Activated CD4-positive, alpha-beta T cell treated with anti-CD3 and anti-CD28 coated beads, Interleukin-2, amount 50 U/mL, for 1 hour (primary cell): ENCODE measurements at regions not wholly inside any gene's neighbourhood (a gene's known extent, or its start where the extent isn't known, plus 50 kb on each side); places are given as distances from the start of the nearest gene placed in this dataset.
"Not testable (repeated sequence)": the region's sequence is repeated elsewhere in the genome, so short reads cannot be mapped to it uniquely, and the experiment has no call there.

Experiments used
- DNase-seq: peaks from one replicate; pipeline ENCODE4 v3.0.0-alpha.2; 2020

DNA sequence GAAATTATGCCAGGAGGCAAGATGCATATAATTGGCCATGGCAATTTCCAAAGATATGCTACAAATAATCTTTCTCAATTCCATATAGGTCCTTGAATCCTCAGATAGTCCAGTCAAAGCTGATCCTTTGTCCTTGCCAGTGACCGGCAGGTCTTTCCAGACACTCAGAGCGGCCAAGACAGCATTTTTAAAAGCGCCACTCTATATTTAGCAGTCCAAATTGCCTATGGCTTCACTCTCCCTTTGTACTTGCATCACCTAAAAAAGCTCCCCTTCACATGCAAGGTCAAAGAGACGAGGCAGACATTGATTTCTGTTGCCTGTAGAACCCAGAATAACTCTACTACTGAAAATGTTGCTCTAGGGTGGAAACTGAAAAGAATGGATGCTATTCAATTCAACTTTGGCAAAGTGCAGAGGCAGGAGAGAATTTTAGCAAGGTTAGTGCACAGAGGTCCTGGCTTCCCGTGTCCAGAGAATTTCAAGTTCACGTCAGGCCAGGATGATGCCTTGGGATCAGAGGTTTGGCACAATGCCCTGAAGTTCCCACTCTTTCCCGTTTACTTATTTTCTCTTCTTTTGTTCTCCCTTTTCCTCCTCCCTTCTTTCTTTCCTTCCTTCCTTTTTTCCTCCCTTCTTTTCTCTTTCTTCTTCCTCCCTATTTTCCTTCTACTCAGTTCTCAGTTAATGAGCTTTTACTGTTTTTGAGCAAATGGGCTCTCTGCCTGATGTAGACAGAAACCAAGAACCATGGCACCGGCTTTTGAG, 108.5 kb downstream of the KCNK1 start:
- no peak for DNase-seq

DNA sequence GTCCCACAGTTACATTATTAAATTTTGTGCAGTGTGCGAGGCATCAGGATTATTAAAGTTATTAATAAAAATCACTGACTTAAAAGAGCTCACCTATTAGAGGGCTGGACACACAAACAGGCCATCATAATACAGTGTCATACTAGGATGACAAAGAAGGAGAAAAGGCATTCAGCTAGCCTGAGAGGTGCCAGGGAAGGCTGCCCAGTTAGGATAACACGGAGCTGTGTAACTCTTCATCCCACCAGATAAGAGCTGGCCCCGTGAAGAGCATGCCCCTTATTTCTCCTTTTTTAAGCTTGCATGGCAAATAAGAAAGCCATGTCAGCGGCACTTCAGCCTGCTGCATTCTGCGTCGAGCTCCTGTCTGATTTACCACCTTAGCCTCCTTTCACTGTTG, 109.5 kb downstream of the KCNK1 start:
- DNase-seq = no peak

DNA sequence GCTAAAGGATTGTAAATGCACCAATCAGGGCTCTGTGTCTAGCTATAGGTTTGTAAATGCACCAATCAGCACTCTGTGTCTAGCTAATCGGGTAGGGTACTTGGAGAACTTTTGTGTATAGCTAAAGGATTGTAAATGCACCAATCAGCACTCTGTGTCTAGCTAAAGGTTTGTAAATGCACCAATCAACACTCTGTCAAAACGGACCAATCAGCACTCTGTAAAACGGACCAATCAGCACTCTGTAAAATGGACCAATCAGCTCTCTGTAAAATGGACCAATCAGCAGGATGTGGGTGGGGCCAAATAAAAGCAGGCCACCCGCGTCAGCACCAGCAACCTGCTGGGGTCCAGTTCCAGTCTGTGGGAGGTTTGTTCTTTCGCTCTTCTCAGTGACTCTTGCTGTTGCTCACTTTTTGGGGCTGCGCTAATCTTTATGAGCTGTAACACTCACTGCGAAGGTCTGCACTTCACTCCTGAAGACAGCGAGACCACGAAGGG, 110.3 kb downstream of the KCNK1 start:
- not testable (repeated sequence) for DNase-seq

DNA sequence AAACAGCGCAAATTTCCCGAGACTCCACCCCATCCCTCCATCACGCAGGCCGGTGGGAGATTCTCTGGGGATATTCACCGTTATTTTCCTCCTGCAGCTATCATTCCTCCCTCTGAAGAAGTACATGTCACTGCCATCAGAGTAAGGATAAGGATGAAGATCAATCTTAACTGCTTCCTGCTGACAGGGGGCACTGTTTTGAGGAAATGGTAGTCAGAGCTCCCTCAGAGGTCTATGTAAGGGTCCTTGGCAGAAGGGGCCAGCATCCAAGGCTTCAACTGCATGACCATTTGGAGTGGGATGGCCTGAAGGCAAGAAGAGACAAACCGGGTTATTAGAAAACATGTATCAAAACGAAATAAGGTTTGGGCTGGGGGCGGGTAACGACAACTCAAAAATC, 111.5 kb downstream of the KCNK1 start:
- no peak for DNase-seq

DNA sequence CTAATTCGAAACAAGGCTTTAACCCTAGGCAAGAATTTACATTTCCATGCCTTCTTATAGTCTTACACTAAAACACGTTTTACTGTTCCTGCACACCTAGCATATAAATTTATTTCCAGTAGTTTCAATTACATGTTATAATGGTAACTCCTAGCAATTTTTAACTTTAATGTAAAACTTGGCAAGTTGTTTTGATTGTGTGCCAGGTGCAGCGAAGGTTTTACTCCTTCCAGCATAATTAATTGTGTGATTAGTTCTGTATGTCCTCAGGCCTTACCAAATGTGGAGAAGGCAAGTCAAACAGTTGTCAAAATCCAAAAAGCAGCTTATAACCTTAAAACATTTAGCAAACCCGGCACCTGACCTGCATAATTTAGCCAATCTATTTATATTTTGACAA, 114.8 kb downstream of the KCNK1 start:
- no peak for DNase-seq

DNA sequence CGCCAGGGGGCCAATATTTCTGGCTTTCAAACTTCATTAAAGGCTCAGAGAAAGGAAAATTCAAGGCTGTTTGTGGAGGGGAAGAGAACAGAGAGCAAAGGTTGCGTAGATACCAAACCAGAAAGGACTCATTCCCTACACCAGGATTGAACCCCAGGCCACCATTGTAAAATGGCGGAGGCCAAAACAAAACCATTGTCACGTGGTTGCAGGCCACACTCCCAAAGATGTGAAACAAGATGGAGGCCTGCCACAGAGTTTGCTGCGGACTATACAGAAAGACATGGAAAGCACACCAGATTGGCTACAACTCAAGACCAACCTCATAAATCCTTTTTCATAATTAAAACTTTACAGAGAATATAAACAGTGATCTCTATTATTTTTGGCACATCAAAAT, 116.5 kb downstream of the KCNK1 start:
- no peak for DNase-seq

DNA sequence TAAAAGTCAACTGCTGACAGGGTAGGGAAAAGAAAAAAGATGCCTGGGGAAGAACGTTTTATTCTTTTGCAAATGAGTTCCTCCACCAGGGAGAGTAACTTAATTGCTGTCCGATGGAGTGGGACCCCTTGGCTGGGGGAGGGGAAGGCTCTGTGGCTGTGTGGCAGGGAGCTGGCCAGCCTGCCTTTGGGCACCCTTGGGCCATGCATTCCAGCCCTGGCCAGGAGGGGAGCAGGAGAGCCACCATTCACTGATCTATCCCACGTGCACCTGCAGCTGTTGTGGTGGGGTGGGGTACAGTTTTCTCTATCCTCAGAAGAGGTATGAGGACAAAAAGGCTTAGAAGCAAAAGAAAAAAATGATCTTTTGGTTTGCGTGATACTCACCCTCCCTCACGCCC, 116.9 kb downstream of the KCNK1 start:
- DNase-seq = no peak

DNA sequence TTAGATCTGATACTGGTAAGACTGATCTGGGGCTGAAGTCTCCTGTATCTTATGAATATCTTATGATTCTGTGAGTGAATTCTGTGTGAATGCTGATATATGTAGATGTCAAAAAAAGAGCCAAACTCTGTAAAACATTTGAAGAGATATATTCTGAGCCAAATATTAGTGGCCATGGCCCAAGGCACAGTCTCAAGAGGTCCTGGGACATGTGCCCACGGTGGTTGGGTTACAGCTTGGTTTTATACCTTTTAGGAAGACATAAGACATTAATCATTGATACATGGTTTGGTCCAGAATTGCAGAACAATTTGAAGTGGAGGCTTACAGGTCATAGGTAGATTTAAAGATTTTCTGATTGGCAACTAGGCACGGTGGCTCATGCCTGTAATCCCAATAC, 118.3 kb downstream of the KCNK1 start:
- DNase-seq = no peak

DNA sequence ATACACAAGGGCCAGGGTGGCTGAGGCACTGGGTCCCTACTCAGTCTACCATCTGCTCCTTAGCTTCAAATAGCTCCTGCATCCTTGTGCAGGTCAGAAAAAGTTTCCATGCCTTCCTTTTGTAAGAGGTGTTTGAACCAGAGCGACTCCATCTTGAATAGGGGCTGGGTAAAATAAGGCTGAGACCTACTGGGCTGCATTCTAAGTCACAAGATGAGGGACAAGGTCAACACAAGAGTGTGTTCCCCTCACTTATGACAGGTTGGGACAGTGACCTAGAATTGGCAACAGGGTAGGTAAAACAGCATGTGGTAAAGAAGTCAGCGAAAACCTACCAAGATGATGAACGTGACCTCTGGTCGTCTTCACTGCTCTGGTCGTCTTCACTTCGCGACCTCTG, 120.5 kb downstream of the KCNK1 start:
- no peak for DNase-seq

DNA sequence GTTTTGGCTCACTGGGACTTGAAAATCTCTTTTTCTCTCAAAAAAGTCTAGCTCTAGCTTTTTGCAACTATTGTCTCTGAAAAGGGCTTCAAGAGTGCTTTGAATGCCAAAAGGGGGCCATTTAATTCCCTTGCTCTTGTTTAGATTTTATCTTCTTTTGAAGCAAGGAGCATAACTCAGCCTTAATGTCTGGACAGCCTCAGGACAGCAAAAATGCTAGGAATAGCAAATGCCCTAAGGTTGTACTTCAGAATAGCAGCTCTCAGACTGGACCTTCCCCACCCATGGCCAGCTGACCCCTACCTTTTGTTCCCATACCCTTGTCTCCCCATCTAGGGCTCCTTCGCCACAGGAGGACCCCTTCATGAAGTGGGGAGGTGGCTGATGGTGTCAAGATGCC, 121.4 kb downstream of the KCNK1 start:
- DNase-seq = no peak

DNA sequence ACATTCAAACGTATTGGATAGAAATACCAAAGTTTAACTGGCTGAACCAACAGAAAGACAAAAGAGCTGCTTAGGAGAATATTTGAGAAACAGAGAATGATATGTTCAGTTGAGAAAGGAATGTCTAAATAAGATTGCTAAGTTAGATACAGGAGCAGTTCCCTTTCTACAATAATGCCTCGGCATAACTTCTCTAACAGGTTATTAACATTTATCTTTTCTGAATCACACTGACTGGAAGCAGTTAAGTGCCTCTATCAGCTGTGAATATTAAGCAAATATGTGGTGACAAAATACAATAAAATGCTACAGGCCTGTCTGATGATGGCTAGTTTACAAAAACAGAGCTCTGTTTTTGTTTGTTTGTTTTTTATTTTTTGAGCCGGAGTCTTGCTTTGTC, 121.9 kb downstream of the KCNK1 start:
- no peak for DNase-seq

DNA sequence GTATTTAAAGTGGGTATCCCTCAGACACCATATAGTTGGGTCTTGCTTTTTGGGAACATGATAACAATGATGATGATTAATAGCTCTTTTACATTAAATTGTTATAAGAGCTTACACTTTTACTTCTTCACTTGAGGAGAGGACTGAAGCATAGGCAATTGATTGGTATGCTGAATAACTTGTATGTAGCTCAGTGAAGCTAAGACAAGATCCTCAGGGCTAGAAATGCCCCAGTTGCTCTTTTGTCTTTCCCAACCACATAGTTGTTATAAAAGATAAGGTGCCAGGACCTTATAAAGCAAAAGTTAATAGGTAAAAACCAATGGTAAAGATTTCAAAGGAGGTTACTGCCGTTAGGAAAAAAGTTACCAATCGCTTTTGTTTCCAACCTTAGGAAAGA, 123.4 kb downstream of the KCNK1 start:
- DNase-seq = no peak

DNA sequence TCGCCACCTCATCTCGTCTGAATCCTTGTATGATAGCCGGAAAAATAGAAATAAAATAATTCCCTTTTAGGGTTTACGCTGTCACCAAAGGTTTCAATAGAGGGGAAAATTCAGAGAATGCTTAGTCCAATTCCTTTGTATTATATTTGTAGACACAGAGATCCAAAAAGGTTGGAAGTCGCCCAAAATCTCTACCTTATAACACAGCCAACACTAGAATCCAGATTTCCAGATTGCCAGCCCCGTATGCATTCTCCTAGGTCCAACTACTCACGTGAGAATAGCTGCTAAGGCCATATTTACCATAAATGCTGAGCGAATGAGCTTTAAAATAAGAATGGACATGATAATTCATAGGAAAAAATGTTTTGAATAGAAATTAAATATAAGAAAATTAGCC, 124.5 kb downstream of the KCNK1 start:
- DNase-seq = no peak

DNA sequence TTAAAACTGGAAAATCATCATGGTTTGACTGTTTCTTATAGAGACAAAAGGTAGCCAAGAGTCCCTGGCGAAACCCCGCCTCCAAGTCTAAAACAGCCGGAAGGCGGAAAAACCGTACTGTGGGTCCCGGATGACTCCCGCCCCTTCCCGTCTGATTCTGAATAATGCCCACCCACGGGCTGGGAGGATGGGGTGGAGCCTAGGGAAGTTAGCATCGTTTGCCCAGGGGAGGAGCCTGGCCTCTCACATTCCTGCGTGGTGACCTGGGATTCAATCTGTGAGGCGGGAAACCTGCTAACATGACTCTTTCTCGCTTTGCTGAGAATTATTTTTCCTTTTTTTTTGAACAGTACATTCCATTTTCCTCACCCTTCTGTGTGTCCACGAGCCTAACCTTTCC, 124.9 kb downstream of the KCNK1 start:
- DNase-seq = no peak

DNA sequence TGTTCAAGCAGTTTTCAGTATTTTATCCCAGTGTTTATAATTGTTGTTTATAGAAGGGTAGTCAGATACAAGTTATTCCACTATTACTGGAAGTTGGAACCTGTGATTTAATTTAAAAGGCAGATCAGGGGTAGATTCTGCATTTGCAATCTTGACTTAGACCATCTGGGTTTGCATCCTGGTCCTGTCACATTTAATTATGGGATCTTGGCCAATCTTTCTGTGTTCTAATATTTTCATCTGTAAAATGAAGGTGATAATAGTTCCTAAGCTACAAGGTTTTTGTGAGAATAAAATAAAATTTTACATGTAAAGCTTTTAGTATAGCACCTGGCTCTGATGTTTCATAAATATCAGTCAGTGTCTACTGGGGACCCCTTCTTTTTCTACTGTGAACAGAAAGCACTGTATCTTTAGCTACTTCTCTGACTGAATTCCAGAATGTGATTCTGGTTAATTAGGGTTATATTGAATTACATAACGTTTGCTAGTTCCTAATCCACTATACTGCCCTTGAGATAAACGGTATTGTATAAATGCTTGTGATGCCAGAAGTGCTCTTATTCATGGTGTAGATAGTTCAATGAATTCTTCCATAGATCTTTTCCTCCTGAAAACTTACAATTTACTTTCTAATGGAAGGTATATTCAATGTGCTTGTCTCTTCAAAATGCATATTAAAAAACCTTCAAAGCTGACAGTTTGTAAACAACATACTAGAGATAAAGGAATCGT, 131.0 kb downstream of the KCNK1 start:
- no peak for DNase-seq

DNA sequence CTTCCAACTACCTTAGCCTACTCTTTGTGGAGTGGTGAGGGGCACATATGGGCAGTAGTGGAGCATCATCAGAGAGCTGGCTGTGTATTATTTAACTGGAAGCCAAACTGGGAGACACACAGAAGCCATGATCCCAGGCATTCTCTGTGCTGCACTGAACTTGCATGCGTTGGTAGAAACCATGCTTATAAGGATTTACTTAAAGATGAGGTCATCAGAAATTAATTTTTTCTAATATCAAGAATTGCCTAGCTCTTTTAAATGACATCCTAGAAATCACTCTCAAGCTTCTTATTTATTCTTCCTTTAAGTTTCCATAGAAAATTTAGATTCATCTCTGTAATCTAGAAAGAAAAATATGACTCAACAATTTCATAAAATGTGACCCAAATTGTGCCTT, 136.2 kb downstream of the KCNK1 start:
- no peak for DNase-seq

DNA sequence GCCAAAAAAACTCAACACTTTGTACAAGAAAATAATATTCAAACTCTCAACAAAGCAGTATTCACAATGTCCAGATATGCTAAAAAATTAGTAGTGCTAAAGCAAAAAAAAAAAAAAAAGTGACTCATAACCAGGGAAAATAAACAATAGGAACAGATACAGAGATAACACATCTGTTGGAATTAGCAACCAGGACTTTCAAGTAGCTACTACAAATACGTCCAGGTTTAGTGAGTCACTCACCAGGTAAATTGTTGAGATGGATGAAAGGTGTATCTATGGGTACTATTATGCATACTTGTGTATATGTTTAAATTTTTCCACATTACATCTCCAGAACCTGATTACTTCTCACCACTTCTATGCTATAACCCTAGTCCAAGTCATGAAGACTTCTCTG, 144.8 kb upstream of the SLC35F3 start:
- no peak for DNase-seq

DNA sequence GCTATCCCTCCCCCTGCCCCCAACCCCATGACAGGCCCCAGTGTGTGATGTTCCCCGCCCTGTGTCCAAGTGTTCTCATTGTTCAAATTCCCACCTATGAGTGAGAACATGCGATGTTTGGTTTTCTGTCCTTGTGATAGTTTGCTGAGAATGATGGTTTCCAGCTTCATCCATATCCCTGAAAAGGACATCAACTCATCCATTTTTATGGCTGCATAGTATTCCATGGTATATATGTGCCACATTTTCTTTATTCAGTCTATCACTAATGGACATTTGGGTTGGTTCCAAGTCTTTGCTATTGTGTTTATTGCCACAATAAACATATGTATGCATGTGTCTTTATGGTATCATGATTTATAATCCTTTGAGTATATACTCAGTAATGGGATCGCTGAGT, 140.2 kb upstream of the SLC35F3 start:
- not testable (repeated sequence) for DNase-seq

DNA sequence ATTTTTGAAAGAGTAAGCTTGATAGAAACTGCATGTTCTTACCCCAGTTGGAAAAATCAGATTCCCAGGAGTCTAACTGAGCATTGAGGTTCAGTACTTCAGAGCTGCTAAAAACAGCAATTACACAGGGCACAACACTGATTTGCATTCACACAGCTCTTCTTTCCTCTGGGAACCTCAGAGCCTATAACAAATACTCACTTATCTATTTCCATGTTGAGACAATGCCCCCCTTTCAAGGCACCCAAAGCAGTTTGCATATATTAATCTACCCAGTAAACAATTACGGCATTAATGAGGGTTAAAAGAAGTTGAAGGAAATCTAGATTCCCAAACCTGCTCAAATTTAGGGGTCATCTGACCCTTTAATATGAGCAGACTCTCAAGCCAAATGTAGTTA, 126.9 kb upstream of the SLC35F3 start:
- DNase-seq = no peak

DNA sequence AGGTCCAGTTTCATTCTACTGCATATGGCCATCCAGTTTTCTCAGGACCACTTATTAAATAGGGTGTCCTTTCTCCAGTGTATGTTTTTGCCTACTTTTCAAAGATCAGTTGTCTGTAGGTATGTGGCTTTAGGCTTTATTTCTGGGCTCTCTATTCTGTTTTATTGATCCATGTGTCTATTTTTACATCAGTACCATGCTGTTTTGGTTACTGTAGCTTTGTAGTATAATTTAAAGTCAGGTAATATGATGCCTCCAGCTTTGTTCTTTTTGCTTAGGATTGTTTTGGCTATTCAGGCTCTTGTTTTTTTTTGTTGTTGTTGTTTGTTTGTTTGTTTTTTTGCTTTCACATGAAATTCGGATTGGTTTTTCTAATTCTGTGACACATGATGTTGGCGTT, 124.4 kb upstream of the SLC35F3 start:
- no peak for DNase-seq

DNA sequence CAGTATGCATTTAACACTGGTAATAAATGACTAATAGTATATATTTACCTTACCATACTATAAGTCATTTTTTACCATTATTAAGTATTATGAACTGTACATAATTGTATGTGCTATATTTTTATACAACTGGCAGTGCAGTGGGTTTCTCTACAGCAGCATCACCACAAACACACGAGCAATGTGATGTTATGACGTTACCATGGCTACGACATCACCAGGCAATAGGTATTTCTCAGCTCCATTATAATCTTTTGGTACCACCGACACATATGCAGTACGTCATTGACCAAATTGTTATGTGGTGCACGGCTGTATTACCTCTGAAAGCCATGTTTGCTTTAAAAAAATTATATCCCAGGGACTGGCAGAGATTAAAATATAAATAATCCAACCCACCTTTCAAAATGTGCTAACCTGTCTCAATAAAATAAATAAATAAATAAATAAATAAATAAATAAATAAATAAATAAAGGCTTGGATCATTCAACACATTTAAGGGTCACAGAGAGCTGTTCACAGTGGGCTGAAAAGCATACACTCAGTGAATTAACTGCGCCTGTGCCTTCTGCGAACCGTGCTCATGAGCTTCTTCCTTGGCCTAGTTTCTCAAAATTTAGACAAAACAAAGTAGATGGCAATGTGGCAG, 121.4 kb upstream of the SLC35F3 start:
- no peak for DNase-seq

DNA sequence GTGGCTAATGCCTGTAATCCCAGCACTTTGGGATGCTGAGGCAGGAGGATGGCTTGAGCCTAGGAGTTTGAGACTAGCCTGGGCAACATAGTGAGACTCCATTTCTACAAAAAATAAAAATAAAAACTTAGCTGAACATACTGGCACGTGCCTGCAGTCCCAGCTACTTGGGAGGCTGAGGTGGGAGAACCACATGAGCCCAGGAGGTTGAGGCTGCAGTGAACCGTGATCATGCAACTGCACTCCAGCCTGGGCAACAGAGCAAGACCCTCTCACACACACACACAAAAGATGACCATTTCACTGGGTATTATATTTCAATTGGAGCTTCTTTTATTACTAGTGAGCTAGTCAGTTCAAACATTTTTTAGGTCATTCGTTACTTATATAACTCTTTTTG, 116.9 kb upstream of the SLC35F3 start:
- no peak for DNase-seq

DNA sequence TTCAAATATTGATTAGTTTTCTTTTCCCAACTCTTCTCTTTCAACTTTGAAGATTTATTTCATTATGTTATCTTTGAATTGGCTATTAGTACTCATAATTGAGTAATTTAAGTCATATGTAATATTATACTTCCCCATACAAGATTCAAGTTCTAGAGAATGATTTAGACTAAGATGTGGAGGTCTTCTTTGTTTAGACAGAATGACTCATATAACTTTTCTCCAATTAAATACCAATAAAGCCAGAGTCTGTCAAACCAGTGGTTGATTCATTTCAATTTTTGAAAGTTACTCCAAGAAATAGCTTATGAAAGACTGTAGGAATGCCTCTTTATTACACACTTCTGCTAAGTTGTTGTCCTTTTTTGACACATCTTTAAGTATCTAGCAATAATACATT, 115.8 kb upstream of the SLC35F3 start:
- DNase-seq = no peak

DNA sequence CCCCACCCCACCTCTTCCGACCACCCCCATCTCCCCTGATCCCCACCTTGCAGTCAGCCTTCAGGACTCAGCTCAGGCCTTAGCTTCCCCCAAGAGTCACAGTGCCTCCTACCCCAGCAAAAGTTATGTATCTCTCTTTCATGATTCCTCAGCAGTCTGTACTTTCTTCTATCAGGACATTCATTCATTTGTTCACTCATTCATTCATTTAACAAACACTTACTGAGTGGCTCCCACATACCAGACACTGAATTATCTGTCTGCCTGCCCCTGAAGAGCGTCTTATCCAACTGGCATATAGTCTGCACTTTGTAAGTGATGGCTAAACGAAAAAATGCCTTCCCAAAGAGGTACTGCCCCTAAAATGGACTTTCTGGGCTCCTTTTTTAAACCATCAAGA, 114.4 kb upstream of the SLC35F3 start:
- DNase-seq = no peak
